Heart right ventricle (tissue), 16 donors: ENCODE measurements at regions not wholly inside any gene's neighbourhood (a gene's known extent, or its start where the extent isn't known, plus 50 kb on each side); places are given as distances from the start of the nearest gene placed in this dataset.
"Not testable (repeated sequence)": the region's sequence is repeated elsewhere in the genome, so short reads cannot be mapped to it uniquely, and the experiment has no call there.

Source experiments
- ATAC-seq, 8 donors: fragments of 200-7000 bp; cut with Tn5 transposase; one replicate each; pipeline ENCODE4 v1.9.1; 2020; ENCODE audit warnings: mild to moderate bottlenecking in 8 of 8, moderate library complexity in 8 of 8, moderate number of reproducible peaks in 1 of 8
- DNase-seq, 2 donors: peaks; one replicate each; pipeline ENCODE4 v3.0.0-alpha.2; 2020
- H3K27ac ChIP-seq, 10 donors: fragments of 200-600 bp; sonication (generic) in 2 of 10; one replicate each; pipeline versions ENCODE4 v1.5.0 to v1.8.0; 2020 to 2022; ENCODE audit warnings: mild to moderate bottlenecking in 3 of 10
- H3K27me3 ChIP-seq, 7 donors: fragments of 200-600 bp; one replicate each; pipeline ENCODE4 v1.8.0; 2021 to 2022; ENCODE audit warnings: mild to moderate bottlenecking in 2 of 7
- H3K36me3 ChIP-seq, 9 donors: fragments of 200-600 bp; sonication (generic) in 1 of 9; one replicate each; pipeline versions ENCODE4 v1.5.0 to v1.8.0; 2020 to 2022; ENCODE audit warnings: mild to moderate bottlenecking in 2 of 9
- H3K4me1 ChIP-seq, 9 donors: fragments of 200-600 bp; sonication (generic) in 1 of 9; one replicate each; pipeline versions ENCODE4 v1.5.0 to v1.8.0; 2020 to 2022; ENCODE audit warnings: mild to moderate bottlenecking in 4 of 9
- H3K4me3 ChIP-seq, 10 donors: fragments of 200-600 bp; sonication (generic) in 2 of 10; one replicate each; pipeline versions ENCODE4 v1.5.0 to v1.8.0; 2020 to 2022; ENCODE audit warnings: mild to moderate bottlenecking in 7 of 10, moderate library complexity in 2 of 10
- H3K9me3 ChIP-seq, 11 donors: fragments of 200-600 bp in 10 of 11; sonication (generic) in 2 of 11; one replicate each; pipeline versions ENCODE4 v1.5.0 to v1.8.0; 2013 to 2022; ENCODE audit warnings: mild to moderate bottlenecking in 2 of 11, control low read depth in 1 of 11, moderate library complexity in 1 of 11
- WGBS, 2 donors: extraction: QIAGEN DNeasy Blood & Tissue Kit; methylation state at CpG; one replicate each; pipeline ENCODE4 v1.1.7; 2013; ENCODE audit warnings: inconsistent platforms in 1 of 2; 5-methylcytosine and 5-hydroxymethylcytosine counted together
- intact Hi-C, 10 donors: fragments of 100-400 bp; cut with DNase I; formaldehyde crosslinking; loops; one replicate each; pipeline versions ENCODE4 v1.11.1 to v1.14.2; 2022
- TF ChIP-seq, protein P1 (sequence below), 9 donors: fragments of 200-600 bp; sonication (generic) in 2 of 9; IDR thresholded peaks; one replicate each; pipeline versions ENCODE4 v1.5.0 to v1.8.0; 2021 to 2022; ENCODE audit warnings: antibody characterized with exemption in 9 of 9, mild to moderate bottlenecking in 5 of 9, moderate library complexity in 1 of 9
- donor health status: Arrhythmogenic right ventricular cardiomyopathy.
- donor health status: ischemic (EF 13 %, LVEDD 7.1; RV severe dilation, severe dysfunction).
- donor health status: healthy with polysubstance abuse.
- donor health status: DM: no; HTN: yes; CAD: no.
- donor health status: DM: no; HTN: no; CAD: no.
- donor health status: ischemic (EF 25% LVEDD 6.9; RV normal size, moderate dysfunction).
- donor health status: ischemic (EF 25% LVEDD 5.7; RV mildly dilated, moderate dysfunction).
- donor health status: healthy.
- donor health status: DM: yes; HTN: yes; CAD: no.
- donor health status: Ischemic cardiomyopathy.
- donor health status: ischemic (EF 35%, LVEDD 5.7; RV mildly dilated, moderate dysfunction).
- donor health status: nonischemic (EF 11% LVEDD 7.7; RV severe dilation, severe dysfunction).
- donor health status: DM: yes; HTN: yes; CAD: no.
- donor health status: PGD.
- donor health status: ischemic (EF 29% LVEDD 5.4; RV normal size, mild dysfunction).
- donor health status: nonischemic (EF 23%, LVEDD 6.1; RV moderate dilation, normal function).

DNA sequence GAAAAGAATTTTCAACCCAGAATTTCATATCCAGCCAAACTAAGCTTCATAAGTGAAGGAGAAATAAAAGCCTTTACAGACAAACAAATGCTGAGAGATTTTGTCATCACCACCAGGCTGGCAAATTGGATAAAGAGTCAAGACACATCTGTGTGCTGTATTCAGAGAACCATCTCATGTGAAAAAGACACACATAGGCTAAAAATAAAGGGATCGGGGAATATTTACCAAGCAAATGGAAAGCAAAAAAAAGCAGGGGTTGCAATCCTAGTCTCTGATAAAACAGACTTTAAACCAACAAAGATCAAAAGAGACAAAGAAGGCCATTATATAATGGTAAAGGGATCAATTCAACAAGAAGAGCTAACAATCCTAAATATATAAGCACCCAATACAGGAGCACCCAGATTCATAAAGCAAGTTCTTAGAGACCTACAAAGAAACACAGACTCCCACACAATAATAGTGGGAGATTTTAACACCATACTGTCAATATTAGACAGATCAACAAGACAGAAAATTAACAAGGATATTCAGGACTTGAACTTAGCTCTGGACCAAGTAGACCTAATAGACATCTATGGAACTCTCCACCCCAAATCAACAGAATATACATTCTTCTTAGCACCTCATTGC, 55.9 kb upstream of the ACSM6 start:
- ATAC-seq, H3K4me3 ChIP-seq, H3K36me3 ChIP-seq, H3K27ac ChIP-seq, H3K27me3 ChIP-seq, H3K4me1 ChIP-seq, DNase-seq: not testable (repeated sequence)
- intact Hi-C loops: loop anchor here in 2 of 10 donors (10.0 kb wide), 1 partner anchor 227 kb away; no protein-coding TSS in a partner anchor
- peaks cover 0 to 19% (median 0%) of the 10 kb centered on the region in 11 donors for H3K9me3 ChIP-seq
- WGBS, 2 donors: 89 to 91% methylated on average over 1 of the region's 1 CpG

DNA sequence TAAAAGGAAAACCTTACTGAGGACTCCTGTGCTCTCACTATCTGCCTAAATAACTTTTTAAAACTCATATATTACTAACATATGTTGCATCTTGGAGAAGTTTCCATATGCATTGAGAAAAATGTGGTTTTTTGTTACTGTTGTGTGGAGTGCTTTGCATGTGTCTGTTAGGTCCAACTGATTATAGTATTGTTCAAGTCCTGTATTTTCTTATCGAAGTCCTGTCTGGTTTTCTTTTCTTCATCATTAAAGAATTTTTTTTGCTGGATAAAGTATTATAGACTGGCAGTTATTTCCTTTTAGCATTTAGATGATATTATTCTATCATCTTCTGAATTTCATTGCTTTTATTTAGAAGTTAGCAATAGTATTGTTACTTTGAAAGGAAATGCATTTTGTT, 59.5 kb upstream of the ACSM6 start:
- no peak for ATAC-seq
- 88 to 90% methylated on average over 1 of the region's 1 CpG for WGBS, 2 donors

DNA sequence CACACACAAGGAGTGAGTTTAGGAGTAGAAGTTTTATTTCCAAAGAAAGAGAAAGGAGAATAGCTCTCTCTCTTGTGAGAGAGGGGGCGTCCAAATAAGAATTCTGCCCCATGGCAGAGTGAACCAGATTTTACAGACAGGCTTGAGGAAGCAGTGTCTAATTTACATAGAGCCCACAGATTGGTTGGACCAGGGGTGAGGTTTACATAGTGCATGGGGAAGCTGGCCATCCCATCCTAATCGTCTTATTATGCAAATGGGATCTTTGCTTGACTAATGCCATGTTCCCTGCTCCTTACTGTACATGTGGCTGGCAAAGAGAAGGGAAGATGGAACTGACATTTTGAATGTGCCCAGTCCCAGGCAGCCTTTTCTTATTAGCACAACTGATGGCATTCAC, 60.0 kb upstream of the ACSM6 start:
- ATAC-seq (no peak), DNase-seq (no peak)
- Histone ChIP-seq H3K27ac (no peak overlapping the region), H3K4me3 (no peak overlapping the region), H3K9me3 (no peaks in the 10 kb centered on the region), H3K4me1 (no peaks in the 10 kb centered on the region), H3K36me3 (no peaks in the 10 kb centered on the region), H3K27me3 (no peaks in the 10 kb centered on the region)
- intact Hi-C loops: loop anchor here in 3 of 10 donors (5.0 to 10.0 kb wide), 2 partner anchors 228 to 231 kb away; no protein-coding TSS in a partner anchor
- TF ChIP-seq, protein P1, sequence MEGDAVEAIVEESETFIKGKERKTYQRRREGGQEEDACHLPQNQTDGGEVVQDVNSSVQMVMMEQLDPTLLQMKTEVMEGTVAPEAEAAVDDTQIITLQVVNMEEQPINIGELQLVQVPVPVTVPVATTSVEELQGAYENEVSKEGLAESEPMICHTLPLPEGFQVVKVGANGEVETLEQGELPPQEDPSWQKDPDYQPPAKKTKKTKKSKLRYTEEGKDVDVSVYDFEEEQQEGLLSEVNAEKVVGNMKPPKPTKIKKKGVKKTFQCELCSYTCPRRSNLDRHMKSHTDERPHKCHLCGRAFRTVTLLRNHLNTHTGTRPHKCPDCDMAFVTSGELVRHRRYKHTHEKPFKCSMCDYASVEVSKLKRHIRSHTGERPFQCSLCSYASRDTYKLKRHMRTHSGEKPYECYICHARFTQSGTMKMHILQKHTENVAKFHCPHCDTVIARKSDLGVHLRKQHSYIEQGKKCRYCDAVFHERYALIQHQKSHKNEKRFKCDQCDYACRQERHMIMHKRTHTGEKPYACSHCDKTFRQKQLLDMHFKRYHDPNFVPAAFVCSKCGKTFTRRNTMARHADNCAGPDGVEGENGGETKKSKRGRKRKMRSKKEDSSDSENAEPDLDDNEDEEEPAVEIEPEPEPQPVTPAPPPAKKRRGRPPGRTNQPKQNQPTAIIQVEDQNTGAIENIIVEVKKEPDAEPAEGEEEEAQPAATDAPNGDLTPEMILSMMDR (IDR thresholded peaks at IDR 0.05): no peak
- WGBS, 2 donors: 73 to 75% methylated on average over 2 of the region's 2 CpGs

More for the DNA sequence above, 59.5 kb upstream of the ACSM6 start:
- Histone ChIP-seq H3K27ac (no peak overlapping the region), H3K4me1 (no peaks in the 10 kb centered on the region), H3K4me3 (no peak overlapping the region), H3K9me3 (no peaks in the 10 kb centered on the region), H3K36me3 (no peaks in the 10 kb centered on the region), H3K27me3 (no peaks in the 10 kb centered on the region)
- TF ChIP-seq, protein P1 (IDR thresholded peaks at IDR 0.05): no peak
- no peak for DNase-seq
- intact Hi-C loops: loop anchor here in 3 of 10 donors (5.0 to 10.0 kb wide), 2 partner anchors 228 to 230 kb away; no protein-coding TSS in a partner anchor

DNA sequence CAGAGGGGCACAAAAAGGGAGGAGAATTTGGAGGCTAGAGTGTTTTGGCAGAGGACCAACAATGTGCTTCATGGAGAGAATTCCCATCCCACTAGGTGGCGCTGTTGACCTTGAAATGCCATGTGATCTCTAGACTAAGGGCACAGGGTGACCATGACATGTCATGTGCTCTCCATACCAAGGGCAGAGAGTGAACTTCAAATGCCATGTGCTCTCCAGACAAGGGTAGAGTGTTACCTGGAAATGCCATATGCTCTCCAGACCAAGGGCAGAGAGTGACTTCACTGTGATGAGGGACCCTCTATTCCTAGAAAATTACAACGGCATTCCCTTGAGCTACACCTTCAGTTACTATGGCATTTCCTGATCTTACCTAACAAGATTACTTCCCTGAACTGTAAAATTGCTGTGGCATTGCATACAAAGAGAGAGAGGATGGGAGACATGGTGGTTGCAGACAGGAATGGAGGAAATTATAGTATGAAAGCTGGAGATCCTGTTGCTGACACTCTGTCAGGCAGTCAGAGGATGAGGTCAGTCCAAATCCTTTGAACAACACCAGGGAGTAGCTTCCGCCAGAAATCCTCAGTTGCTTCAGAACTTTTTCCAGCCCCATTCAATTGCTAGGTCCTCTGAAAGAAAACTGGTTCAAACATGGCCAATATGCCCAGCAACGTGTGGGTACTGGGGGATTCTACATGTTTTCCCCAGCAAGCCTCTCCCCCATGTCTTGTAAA, 60.9 kb upstream of the ACSM6 start:
- Histone ChIP-seq H3K27me3 (no peaks in the 10 kb centered on the region), H3K36me3 (no peaks in the 10 kb centered on the region), H3K4me1 (no peaks in the 10 kb centered on the region), H3K4me3 (no peak overlapping the region), H3K27ac (no peak overlapping the region), H3K9me3 (no peaks in the 10 kb centered on the region)
- WGBS, 2 donors: 52 to 56% methylated on average over 4 of the region's 4 CpGs
- ATAC-seq (peak in 6 of 8 donors; percentile 53 to 75 (median 57)), DNase-seq (peak in 1 of 2 donors; percentile 69)
- intact Hi-C loops: loop anchor here in 3 of 10 donors (5.0 to 10.0 kb wide), 2 partner anchors 229 to 232 kb away; no protein-coding TSS in a partner anchor
- TF ChIP-seq, protein P1 (IDR thresholded peaks at IDR 0.05): peak; percentile 39 to 77 (median 63)

DNA sequence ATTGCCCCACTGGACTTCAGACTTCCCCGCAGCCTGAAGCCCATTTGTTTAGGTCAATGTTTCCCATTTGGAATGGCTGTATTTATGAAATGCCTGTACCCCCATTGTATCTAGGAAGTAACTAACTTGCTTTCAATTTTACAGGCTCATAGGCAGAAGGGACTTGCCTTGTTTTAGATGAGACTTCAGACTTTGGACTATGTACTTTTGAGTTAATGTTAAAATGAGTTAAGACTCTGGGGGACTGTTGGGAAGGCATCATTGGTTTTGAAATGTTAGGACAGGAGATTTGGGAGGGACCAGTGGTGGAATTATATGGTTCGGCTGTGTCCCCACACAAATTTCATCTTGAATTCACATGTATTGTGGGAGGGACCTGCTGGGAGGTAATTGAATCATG, 61.1 kb upstream of the CYP2C8 start:
- not testable (repeated sequence) for H3K27ac ChIP-seq, H3K9me3 ChIP-seq, H3K4me3 ChIP-seq, H3K36me3 ChIP-seq, ATAC-seq, DNase-seq, H3K27me3 ChIP-seq, H3K4me1 ChIP-seq
- 96 to 98% methylated on average over 2 of the region's 2 CpGs for WGBS, 2 donors
- intact Hi-C loops: loop anchor here in 3 of 10 donors (5.0 to 10.0 kb wide), 2 partner anchors 232 to 234 kb away; no protein-coding TSS in a partner anchor
